ENCODE measurements at regions not wholly inside any gene's neighbourhood (a gene's known extent, or its start where the extent isn't known, plus 50 kb on each side); places are given as distances from the start of the nearest gene placed in this dataset.

DNA sequence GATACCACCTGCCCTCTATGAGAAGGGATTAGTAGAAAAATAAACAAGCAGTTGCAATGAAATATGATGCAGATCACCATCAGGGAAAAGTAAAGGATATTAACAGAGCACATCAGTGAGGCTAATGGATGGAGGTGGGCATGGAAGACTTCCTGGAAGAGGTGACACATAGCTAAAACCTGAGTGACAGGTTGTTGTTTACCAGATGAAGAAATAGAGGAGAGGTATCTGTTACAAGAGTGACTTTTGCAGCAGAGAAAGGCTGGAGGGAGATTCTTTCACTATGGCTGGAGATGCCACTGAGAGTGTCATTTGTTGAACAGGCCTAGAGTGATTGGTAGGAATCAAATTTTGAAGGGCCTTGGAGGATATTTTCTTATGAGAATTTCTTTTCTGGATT, 646.2 kb downstream of the GATA3 start:
- FAIRE-seq = no peak
- Histone ChIP-seq H4K20me1 (replicated peaks; ENCODE audit: control insufficient read depth, extremely low read depth, insufficient read depth, low read length) (no peaks in the 10 kb centered on the region), H3K9me3 (replicated peaks; ENCODE audit: control insufficient read depth, insufficient read depth, low read length) (no peaks in the 10 kb centered on the region), H3K4me3 (replicated peaks in 1 of 3; ENCODE audit: insufficient read depth in 1 of 3, low read depth in 1 of 3, low read length in 3 of 3) (no peak overlapping the region), H3K9ac (replicated peaks; ENCODE audit: extremely low read depth, insufficient read depth, low read length) (no peak overlapping the region), H3K27me3 (ENCODE audit: control insufficient read depth in 2 of 2, insufficient read depth in 2 of 2, low read length in 2 of 2) (no peaks in the 10 kb centered on the region), H3K79me2 (ENCODE audit: control insufficient read depth, insufficient read depth, low read length) (no peaks in the 10 kb centered on the region), H3K4me2 (ENCODE audit: insufficient read depth, low read length) (no peak overlapping the region), H3K9me1 (replicated peaks; ENCODE audit: control insufficient read depth, extremely low read depth, insufficient read depth, low read length) (no peaks in the 10 kb centered on the region), H3K4me1 (ENCODE audit: control insufficient read depth, extremely low read depth, insufficient read depth, low read length) (no peaks in the 10 kb centered on the region), H2AFZ (ENCODE audit: low read depth, low read length) (no peak overlapping the region), H3K36me3 (ENCODE audit: control insufficient read depth in 2 of 2, extremely low read depth in 1 of 2, insufficient read depth in 2 of 2, low read length in 2 of 2) (no peaks in the 10 kb centered on the region), H3K27ac (ENCODE audit: insufficient read depth, low read depth, low read length) (no peak overlapping the region)
- ChIA-PET POLR2A (no interaction called here), CTCF (no interaction called here)
- intact Hi-C loops (cut with micrococcal nuclease) = no loop called here
- no peak for TF ChIP-seq POLR2A (IDR thresholded peaks at IDR 0.05; ENCODE audit: low read depth, low read length)
- no peak for TF ChIP-seq MYC (IDR thresholded peaks at IDR 0.05; ENCODE audit: low read depth, low read length)
- TF ChIP-seq JUN (IDR thresholded peaks at IDR 0.05; ENCODE audit: borderline replicate concordance, insufficient read depth, insufficient read length, low read depth) = no peak
- no peak for TF ChIP-seq POLR2AphosphoS5 (IDR thresholded peaks at IDR 0.05; ENCODE audit: insufficient read depth, low read depth, low read length)
- TF ChIP-seq EZH2 (IDR thresholded peaks at IDR 0.05; ENCODE audit: borderline replicate concordance, low read depth, low read length, severe bottlenecking) = no peak
- TF ChIP-seq, protein P1, sequence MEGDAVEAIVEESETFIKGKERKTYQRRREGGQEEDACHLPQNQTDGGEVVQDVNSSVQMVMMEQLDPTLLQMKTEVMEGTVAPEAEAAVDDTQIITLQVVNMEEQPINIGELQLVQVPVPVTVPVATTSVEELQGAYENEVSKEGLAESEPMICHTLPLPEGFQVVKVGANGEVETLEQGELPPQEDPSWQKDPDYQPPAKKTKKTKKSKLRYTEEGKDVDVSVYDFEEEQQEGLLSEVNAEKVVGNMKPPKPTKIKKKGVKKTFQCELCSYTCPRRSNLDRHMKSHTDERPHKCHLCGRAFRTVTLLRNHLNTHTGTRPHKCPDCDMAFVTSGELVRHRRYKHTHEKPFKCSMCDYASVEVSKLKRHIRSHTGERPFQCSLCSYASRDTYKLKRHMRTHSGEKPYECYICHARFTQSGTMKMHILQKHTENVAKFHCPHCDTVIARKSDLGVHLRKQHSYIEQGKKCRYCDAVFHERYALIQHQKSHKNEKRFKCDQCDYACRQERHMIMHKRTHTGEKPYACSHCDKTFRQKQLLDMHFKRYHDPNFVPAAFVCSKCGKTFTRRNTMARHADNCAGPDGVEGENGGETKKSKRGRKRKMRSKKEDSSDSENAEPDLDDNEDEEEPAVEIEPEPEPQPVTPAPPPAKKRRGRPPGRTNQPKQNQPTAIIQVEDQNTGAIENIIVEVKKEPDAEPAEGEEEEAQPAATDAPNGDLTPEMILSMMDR (IDR thresholded peaks at IDR 0.05; ENCODE audit: extremely low read depth in 1 of 2, insufficient read depth in 1 of 2, low read depth in 1 of 2, low read length in 2 of 2) = no peak
- BruUV-seq (replicated peaks) = no TSS peak
- dilution Hi-C loops (cut with MboI; ENCODE audit: extremely low pct_ligation_motif_present, low sequenced_read_pairs) = no loop called here
- no peak for DNase-seq (ENCODE audit: low read depth, low spot score)

DNA sequence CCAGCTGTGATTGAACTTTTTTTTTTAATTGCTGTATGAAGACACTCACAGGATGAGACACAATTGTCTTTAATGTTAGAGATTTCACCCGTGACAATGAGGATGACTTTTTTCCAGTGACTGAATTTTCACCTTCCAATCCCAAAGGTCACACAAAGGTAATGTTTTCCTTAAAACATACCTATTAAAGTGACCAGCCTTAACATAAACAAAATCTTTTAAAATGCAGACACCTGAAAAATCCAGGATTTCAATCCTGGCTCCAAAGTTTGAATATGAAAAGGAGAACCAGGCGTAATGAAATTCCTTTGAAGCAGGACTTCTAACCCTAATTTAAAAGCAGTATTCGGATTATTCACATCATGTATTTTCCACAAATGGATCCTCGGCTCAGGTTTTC, 647.7 kb downstream of the GATA3 start:
- Histone ChIP-seq H3K27ac (ENCODE audit: insufficient read depth, low read depth, low read length) (no peak overlapping the region), H3K9me1 (replicated peaks; ENCODE audit: control insufficient read depth, extremely low read depth, insufficient read depth, low read length) (no peaks in the 10 kb centered on the region), H2AFZ (ENCODE audit: low read depth, low read length) (no peak overlapping the region), H3K9me3 (replicated peaks; ENCODE audit: control insufficient read depth, insufficient read depth, low read length) (no peaks in the 10 kb centered on the region), H3K79me2 (ENCODE audit: control insufficient read depth, insufficient read depth, low read length) (no peaks in the 10 kb centered on the region), H3K4me3 (replicated peaks in 1 of 3; ENCODE audit: insufficient read depth in 1 of 3, low read depth in 1 of 3, low read length in 3 of 3) (no peak overlapping the region), H3K36me3 (ENCODE audit: control insufficient read depth in 2 of 2, extremely low read depth in 1 of 2, insufficient read depth in 2 of 2, low read length in 2 of 2) (no peaks in the 10 kb centered on the region), H4K20me1 (replicated peaks; ENCODE audit: control insufficient read depth, extremely low read depth, insufficient read depth, low read length) (no peaks in the 10 kb centered on the region), H3K9ac (replicated peaks; ENCODE audit: extremely low read depth, insufficient read depth, low read length) (no peak overlapping the region), H3K4me1 (ENCODE audit: control insufficient read depth, extremely low read depth, insufficient read depth, low read length) (no peaks in the 10 kb centered on the region), H3K27me3 (ENCODE audit: control insufficient read depth in 2 of 2, insufficient read depth in 2 of 2, low read length in 2 of 2) (no peaks in the 10 kb centered on the region), H3K4me2 (ENCODE audit: insufficient read depth, low read length) (no peak overlapping the region)
- DNase-seq (ENCODE audit: low read depth, low spot score) (no peak), FAIRE-seq (no peak)
- intact Hi-C loops (cut with micrococcal nuclease) (no loop called here), dilution Hi-C loops (cut with MboI; ENCODE audit: extremely low pct_ligation_motif_present, low sequenced_read_pairs) (no loop called here)
- TF ChIP-seq POLR2AphosphoS5 (IDR thresholded peaks at IDR 0.05; ENCODE audit: insufficient read depth, low read depth, low read length) (no peak), JUN (IDR thresholded peaks at IDR 0.05; ENCODE audit: borderline replicate concordance, insufficient read depth, insufficient read length, low read depth) (no peak), MAX (IDR thresholded peaks at IDR 0.05; ENCODE audit: insufficient read depth, insufficient read length) (no peak), POLR2A (IDR thresholded peaks at IDR 0.05; ENCODE audit: low read depth, low read length) (no peak), MYC (IDR thresholded peaks at IDR 0.05; ENCODE audit: low read depth, low read length) (no peak), GATA2 (IDR thresholded peaks at IDR 0.05; ENCODE audit: insufficient read depth, insufficient read length, low read depth, low read length) (no peak), FOS (IDR thresholded peaks at IDR 0.05; ENCODE audit: borderline replicate concordance, insufficient read depth, low read length) (no peak), EZH2 (IDR thresholded peaks at IDR 0.05; ENCODE audit: borderline replicate concordance, low read depth, low read length, severe bottlenecking) (no peak)
- TF ChIP-seq, protein P1 (IDR thresholded peaks at IDR 0.05; ENCODE audit: extremely low read depth in 1 of 2, insufficient read depth in 1 of 2, low read depth in 1 of 2, low read length in 2 of 2) = no peak
- POLR2A ChIA-PET = no interaction called here
- BruUV-seq (replicated peaks) = no TSS peak
- CTCF ChIA-PET = no interaction called here

Measured in endothelial cell of umbilical vein (primary cell).